H9 (cell line): ENCODE measurements at regions not wholly inside any gene's neighbourhood (a gene's known extent, or its start where the extent isn't known, plus 50 kb on each side); places are given as distances from the start of the nearest gene placed in this dataset.

Experiments used
- DNase-seq: peaks from one replicate; pipeline ENCODE4 v3.0.0-alpha.2; 2017
- H2AFZ ChIP-seq: one replicate; pipeline ENCODE4 v1.6.1; 2013; ENCODE audit warnings: mild to moderate bottlenecking, low read length, control low read depth, moderate library complexity
- H2AK5ac ChIP-seq: 2 replicates; pipeline ENCODE4 v1.6.1; 2013; ENCODE audit warnings: low read length, control low read depth, mixed read lengths; ENCODE audit not compliant: insufficient read length
- H2BK120ac ChIP-seq: one replicate; pipeline ENCODE4 v1.6.1; 2013; ENCODE audit warnings: low read depth, mild to moderate bottlenecking, low read length, control low read depth, inconsistent platforms; ENCODE audit not compliant: poor library complexity, severe bottlenecking
- H2BK12ac ChIP-seq: 2 replicates; pipeline ENCODE4 v1.6.1; 2013; ENCODE audit warnings: low read length, control low read depth, mixed read lengths, low read depth; ENCODE audit not compliant: insufficient read length
- H2BK15ac ChIP-seq: 2 replicates; pipeline ENCODE4 v1.6.1; 2013; ENCODE audit warnings: low read depth, low read length, control low read depth
- H2BK20ac ChIP-seq: one replicate; pipeline ENCODE4 v1.6.1; 2013; ENCODE audit warnings: low read depth, mild to moderate bottlenecking, low read length, control low read depth, inconsistent platforms; ENCODE audit not compliant: poor library complexity, severe bottlenecking
- H2BK5ac ChIP-seq: 2 replicates; pipeline ENCODE4 v1.6.1; 2013; ENCODE audit warnings: low read length, control low read depth, mixed read lengths; ENCODE audit not compliant: insufficient read length
- H3K14ac ChIP-seq: 2 replicates; pipeline ENCODE4 v1.6.1; 2013; ENCODE audit warnings: low read length, control low read depth; ENCODE audit not compliant: insufficient read depth
- H3K18ac ChIP-seq: 2 replicates; pipeline ENCODE4 v1.6.1; 2013; ENCODE audit warnings: low read depth, mild to moderate bottlenecking, mixed read lengths, low read length, control low read depth; ENCODE audit not compliant: insufficient read length
- H3K23ac ChIP-seq: 2 replicates; pipeline ENCODE4 v1.6.1; 2013; ENCODE audit warnings: low read length, control low read depth, mixed read lengths, low read depth; ENCODE audit not compliant: insufficient read length
- H3K23me2 ChIP-seq: 2 replicates; pipeline ENCODE4 v1.6.1; 2013; ENCODE audit warnings: low read depth, mild to moderate bottlenecking, mixed read lengths, low read length, control low read depth; ENCODE audit not compliant: insufficient read length, poor library complexity, severe bottlenecking
- H3K27ac ChIP-seq: 2 replicates; pipeline ENCODE4 v1.5.1; 2013; ENCODE audit warnings: low read length, control low read depth, mixed read lengths, low read depth; ENCODE audit not compliant: insufficient read length
- H3K27me3 ChIP-seq: 2 replicates; pipeline ENCODE4 v1.6.1; 2013; ENCODE audit warnings: low read length, control low read depth, inconsistent platforms; ENCODE audit not compliant: insufficient read depth
- H3K4ac ChIP-seq: 2 replicates; pipeline ENCODE4 v1.6.1; 2013; ENCODE audit warnings: low read depth, mild to moderate bottlenecking, control low read depth, inconsistent platforms, low read length, moderate library complexity
- H3K4me1 ChIP-seq: 2 replicates; pipeline ENCODE4 v1.6.1; 2013; ENCODE audit warnings: low read length, control low read depth, inconsistent platforms; ENCODE audit not compliant: insufficient read depth
- H3K4me2 ChIP-seq: 2 replicates; pipeline ENCODE4 v1.6.1; 2013; ENCODE audit warnings: low read length, control low read depth, mixed read lengths; ENCODE audit not compliant: insufficient read length, insufficient read depth
- H3K56ac ChIP-seq: 2 replicates; pipeline ENCODE4 v1.6.1; 2013; ENCODE audit warnings: low read depth, mild to moderate bottlenecking, mixed read lengths, low read length, control low read depth; ENCODE audit not compliant: insufficient read length
- H3K79me1 ChIP-seq: 2 replicates; pipeline ENCODE4 v1.6.1; 2013; ENCODE audit warnings: low read depth, mild to moderate bottlenecking, moderate library complexity, low read length, control low read depth, inconsistent platforms; ENCODE audit not compliant: insufficient read depth, poor library complexity, severe bottlenecking
- H3K79me2 ChIP-seq: 2 replicates; pipeline ENCODE4 v1.6.1; 2013; ENCODE audit warnings: low read length, control low read depth, inconsistent platforms; ENCODE audit not compliant: insufficient read depth
- H3K9ac ChIP-seq: 2 replicates; pipeline ENCODE4 v1.6.1; 2013; ENCODE audit warnings: low read length, control low read depth, mixed read lengths; ENCODE audit not compliant: insufficient read length; ENCODE audit errors: extremely low read depth
- H3K9me3 ChIP-seq: one replicate; pipeline ENCODE4 v1.6.1; 2013; ENCODE audit warnings: low read depth, low read length, inconsistent platforms; ENCODE audit not compliant: control insufficient read depth
- H3T11ph ChIP-seq: one replicate; pipeline ENCODE4 v1.6.1; 2013; ENCODE audit warnings: mild to moderate bottlenecking, low read length, control low read depth, inconsistent platforms
- H4K20me1 ChIP-seq: one replicate; pipeline ENCODE4 v1.6.1; 2013; ENCODE audit not compliant: control insufficient read depth, insufficient read length, insufficient read depth
- H4K5ac ChIP-seq: 2 replicates; pipeline ENCODE4 v1.6.1; 2013; ENCODE audit warnings: low read depth, mild to moderate bottlenecking, mixed read lengths, low read length, control low read depth; ENCODE audit not compliant: insufficient read length
- H4K8ac ChIP-seq: replicated peaks from 2 replicates; pipeline ENCODE4 v1.6.1; 2013; ENCODE audit warnings: low read length, control low read depth, mixed read lengths, low read depth; ENCODE audit not compliant: insufficient read length
- H4K91ac ChIP-seq: 2 replicates; pipeline ENCODE4 v1.6.1; 2013; ENCODE audit warnings: low read depth, mild to moderate bottlenecking, moderate library complexity, mixed read lengths, low read length, control low read depth; ENCODE audit not compliant: insufficient read length
- H3K27ac Mint-ChIP-seq, 3 experiments: 2 replicates in 2 of 3; 3 replicates in 1 of 3; pipeline ENCODE4 v1.8.0; 2020 to 2021; ENCODE audit warnings: mixed read lengths in 3 of 3, mild to moderate bottlenecking in 1 of 3, moderate library complexity in 1 of 3
- H3K27me3 Mint-ChIP-seq: 2 replicates; pipeline ENCODE4 v1.8.0; 2021; ENCODE audit warnings: low read depth, mild to moderate bottlenecking, moderate library complexity, mixed read lengths
- H3K36me3 Mint-ChIP-seq, 3 experiments: 2 replicates in 2 of 3; 3 replicates in 1 of 3; pipeline ENCODE4 v1.8.0; 2020 to 2021; ENCODE audit warnings: low read depth in 3 of 3, mixed read lengths in 3 of 3; ENCODE audit not compliant: insufficient read depth in 1 of 3
- H3K4me1 Mint-ChIP-seq, 2 experiments: 2 replicates each; pipeline ENCODE4 v1.8.0; 2020; ENCODE audit warnings: mixed read lengths in 2 of 2
- H3K4me3 Mint-ChIP-seq, 2 experiments: 2 replicates in 1 of 2; 3 replicates in 1 of 2; pipeline ENCODE4 v1.8.0; 2020 to 2021; ENCODE audit warnings: mild to moderate bottlenecking in 2 of 2, mixed read lengths in 2 of 2, moderate library complexity in 1 of 2
- H3K9me3 Mint-ChIP-seq, 2 experiments: 2 replicates in 1 of 2; 3 replicates in 1 of 2; pipeline ENCODE4 v1.8.0; 2020; ENCODE audit warnings: mild to moderate bottlenecking in 2 of 2, mixed read lengths in 2 of 2, moderate library complexity in 1 of 2
- WGBS: extraction: QIAGEN DNeasy Blood & Tissue Kit; methylation state at CpG from one replicate; pipeline ENCODE4 v1.1.7; 2013; ENCODE audit warnings: missing lambda C conversion rate, low lambda C conversion rate, mixed read lengths; ENCODE audit not compliant: insufficient read length; ENCODE audit errors: extremely low coverage; 5-methylcytosine and 5-hydroxymethylcytosine counted together
- TF ChIP-seq, protein P1 (sequence below): fragments of 200-600 bp; sonication (generic); conservative IDR thresholded peaks from 3 replicates; pipeline ENCODE4 v1.8.0; 2021; ENCODE audit warnings: antibody characterized with exemption, mild to moderate bottlenecking

DNA sequence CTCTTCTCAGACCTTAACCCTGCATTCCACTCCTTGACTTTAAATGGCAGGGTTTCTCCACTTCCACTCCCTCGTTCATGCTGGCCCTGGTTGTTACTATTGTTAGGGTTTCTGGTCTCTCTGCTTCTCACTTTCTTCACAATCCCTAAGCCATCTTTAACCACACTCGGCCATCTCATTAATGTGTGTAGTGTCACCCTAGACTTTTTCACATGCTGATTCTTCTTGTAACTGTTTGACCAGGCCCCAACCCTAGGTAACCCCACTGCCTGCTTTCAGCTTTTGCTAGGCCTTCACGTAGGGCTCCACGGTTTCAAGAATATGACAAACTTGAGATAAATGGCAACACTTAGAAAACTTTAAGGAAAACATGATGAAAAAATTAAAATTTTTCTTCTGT, 195.1 kb downstream of the IPO8 start:
- Mint-ChIP-seq H3K9me3 (no peaks in the 10 kb centered on the region), H3K4me3 (no peak overlapping the region), H3K36me3 (no peaks in the 10 kb centered on the region; a peak in 1 of 7 replicates), H3K27ac (no peak overlapping the region; a peak in 1 of 7 replicates), H3K4me1 (peaks cover 4 to 5% of the 10 kb centered on the region in 2 experiments; a peak in 1 of 4 replicates), H3K27me3 (no peaks in the 10 kb centered on the region)
- TF ChIP-seq, protein P1, sequence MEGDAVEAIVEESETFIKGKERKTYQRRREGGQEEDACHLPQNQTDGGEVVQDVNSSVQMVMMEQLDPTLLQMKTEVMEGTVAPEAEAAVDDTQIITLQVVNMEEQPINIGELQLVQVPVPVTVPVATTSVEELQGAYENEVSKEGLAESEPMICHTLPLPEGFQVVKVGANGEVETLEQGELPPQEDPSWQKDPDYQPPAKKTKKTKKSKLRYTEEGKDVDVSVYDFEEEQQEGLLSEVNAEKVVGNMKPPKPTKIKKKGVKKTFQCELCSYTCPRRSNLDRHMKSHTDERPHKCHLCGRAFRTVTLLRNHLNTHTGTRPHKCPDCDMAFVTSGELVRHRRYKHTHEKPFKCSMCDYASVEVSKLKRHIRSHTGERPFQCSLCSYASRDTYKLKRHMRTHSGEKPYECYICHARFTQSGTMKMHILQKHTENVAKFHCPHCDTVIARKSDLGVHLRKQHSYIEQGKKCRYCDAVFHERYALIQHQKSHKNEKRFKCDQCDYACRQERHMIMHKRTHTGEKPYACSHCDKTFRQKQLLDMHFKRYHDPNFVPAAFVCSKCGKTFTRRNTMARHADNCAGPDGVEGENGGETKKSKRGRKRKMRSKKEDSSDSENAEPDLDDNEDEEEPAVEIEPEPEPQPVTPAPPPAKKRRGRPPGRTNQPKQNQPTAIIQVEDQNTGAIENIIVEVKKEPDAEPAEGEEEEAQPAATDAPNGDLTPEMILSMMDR: no peak
- H3K27me3 ChIP-seq: no peaks in the 10 kb centered on the region
- no peak overlapping the region for H2BK20ac ChIP-seq
- no peak overlapping the region for H2BK12ac ChIP-seq
- no peaks in the 10 kb centered on the region for H4K20me1 ChIP-seq
- H3K79me1 ChIP-seq: no peaks in the 10 kb centered on the region
- no peaks in the 10 kb centered on the region for H3K23me2 ChIP-seq
- H3K14ac ChIP-seq: no peak overlapping the region
- no peak overlapping the region for H3T11ph ChIP-seq
- H3K79me2 ChIP-seq: no peaks in the 10 kb centered on the region
- H3K56ac ChIP-seq: no peak overlapping the region
- H2AK5ac ChIP-seq: no peak overlapping the region
- no peak overlapping the region for H3K27ac ChIP-seq
- H3K4me1 ChIP-seq: no peaks in the 10 kb centered on the region
- no peak for DNase-seq
- H3K9ac ChIP-seq: no peak overlapping the region
- no CpG with 5 or more reads among the region's 4 CpGs for WGBS
- no peak overlapping the region for H2BK5ac ChIP-seq
- no peak overlapping the region for H3K4ac ChIP-seq
- no peak overlapping the region for H4K8ac ChIP-seq
- no peak overlapping the region for H3K23ac ChIP-seq
- no peak overlapping the region for H3K4me2 ChIP-seq
- H2BK15ac ChIP-seq: no peak overlapping the region
- no peak overlapping the region for H3K18ac ChIP-seq
- no peak overlapping the region for H2AFZ ChIP-seq
- no peak overlapping the region for H4K5ac ChIP-seq
- no peak overlapping the region for H2BK120ac ChIP-seq
- H4K91ac ChIP-seq: no peak overlapping the region
- no peaks in the 10 kb centered on the region for H3K9me3 ChIP-seq
